ENCODE measurements at regions not wholly inside any gene's neighbourhood (a gene's known extent, or its start where the extent isn't known, plus 50 kb on each side); places are given as distances from the start of the nearest gene placed in this dataset.

DNA sequence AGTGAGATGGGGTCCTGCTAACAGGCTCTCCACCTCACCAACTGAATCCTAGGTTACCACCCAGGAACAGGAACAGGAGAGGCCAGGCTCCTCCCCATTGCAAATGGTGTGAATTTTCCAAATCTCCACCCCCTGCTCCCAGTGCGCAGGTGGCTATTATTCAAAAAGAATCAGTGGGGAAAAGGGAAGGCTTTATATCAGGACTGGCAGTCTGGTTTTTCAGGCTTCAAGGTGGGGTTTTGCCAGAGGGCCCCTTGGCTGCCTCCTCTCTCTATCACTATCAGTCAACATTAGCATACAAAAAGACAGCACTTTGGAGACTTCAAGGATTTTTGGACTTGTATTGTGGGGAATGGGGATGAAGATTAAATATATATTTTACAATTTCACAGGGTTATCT lies 1817.6 kb upstream of the C9orf72 start:
- TF ChIP-seq, protein P1, sequence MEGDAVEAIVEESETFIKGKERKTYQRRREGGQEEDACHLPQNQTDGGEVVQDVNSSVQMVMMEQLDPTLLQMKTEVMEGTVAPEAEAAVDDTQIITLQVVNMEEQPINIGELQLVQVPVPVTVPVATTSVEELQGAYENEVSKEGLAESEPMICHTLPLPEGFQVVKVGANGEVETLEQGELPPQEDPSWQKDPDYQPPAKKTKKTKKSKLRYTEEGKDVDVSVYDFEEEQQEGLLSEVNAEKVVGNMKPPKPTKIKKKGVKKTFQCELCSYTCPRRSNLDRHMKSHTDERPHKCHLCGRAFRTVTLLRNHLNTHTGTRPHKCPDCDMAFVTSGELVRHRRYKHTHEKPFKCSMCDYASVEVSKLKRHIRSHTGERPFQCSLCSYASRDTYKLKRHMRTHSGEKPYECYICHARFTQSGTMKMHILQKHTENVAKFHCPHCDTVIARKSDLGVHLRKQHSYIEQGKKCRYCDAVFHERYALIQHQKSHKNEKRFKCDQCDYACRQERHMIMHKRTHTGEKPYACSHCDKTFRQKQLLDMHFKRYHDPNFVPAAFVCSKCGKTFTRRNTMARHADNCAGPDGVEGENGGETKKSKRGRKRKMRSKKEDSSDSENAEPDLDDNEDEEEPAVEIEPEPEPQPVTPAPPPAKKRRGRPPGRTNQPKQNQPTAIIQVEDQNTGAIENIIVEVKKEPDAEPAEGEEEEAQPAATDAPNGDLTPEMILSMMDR (IDR thresholded peaks at IDR 0.05): no peak
- no peaks in the 10 kb centered on the region for H3K36me3 ChIP-seq
- intact Hi-C loops (cut with DNase I): no loop called here

DNA sequence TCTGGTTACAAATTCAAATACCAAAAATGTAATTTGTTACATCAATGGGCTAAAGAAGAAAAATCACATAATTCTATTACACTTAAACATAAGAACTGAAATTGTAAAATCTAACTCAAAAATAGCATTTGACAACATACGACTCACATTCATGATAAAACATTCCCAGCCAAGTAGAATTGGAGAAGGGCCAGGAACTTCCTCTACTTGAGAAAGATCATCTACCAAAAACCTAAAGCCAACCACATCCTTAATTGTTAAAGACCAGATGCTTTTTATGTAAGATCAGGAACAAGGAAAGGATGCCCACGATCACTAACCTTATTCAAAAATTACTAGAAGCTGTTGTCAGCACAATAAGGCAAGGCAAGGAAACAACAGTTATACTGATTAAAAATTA lies 1819.8 kb upstream of the C9orf72 start:
- intact Hi-C loops (cut with DNase I): no loop called here
- H3K4me1 ChIP-seq: no peaks in the 10 kb centered on the region
- no peaks in the 10 kb centered on the region for H3K9me3 ChIP-seq
- H3K36me3 ChIP-seq: no peaks in the 10 kb centered on the region
- H3K4me3 ChIP-seq: no peak overlapping the region
- no peak overlapping the region for H3K9ac ChIP-seq (ENCODE audit: low read depth in 2 of 2, low read length in 2 of 2)
- H3K27me3 ChIP-seq: no peaks in the 10 kb centered on the region
- DNase-seq: no peak
- TF ChIP-seq, protein P1 (IDR thresholded peaks at IDR 0.05): no peak
- no peak overlapping the region for H3K27ac ChIP-seq

More for the DNA sequence above, 1817.6 kb upstream of the C9orf72 start:
- Histone ChIP-seq H3K9ac (ENCODE audit: low read depth in 2 of 2, low read length in 2 of 2) (no peak overlapping the region), H3K9me3 (no peaks in the 10 kb centered on the region), H3K27ac (no peak overlapping the region), H3K27me3 (no peaks in the 10 kb centered on the region), H3K4me3 (no peak overlapping the region), H3K4me1 (no peaks in the 10 kb centered on the region)
- DNase-seq: no peak

DNA sequence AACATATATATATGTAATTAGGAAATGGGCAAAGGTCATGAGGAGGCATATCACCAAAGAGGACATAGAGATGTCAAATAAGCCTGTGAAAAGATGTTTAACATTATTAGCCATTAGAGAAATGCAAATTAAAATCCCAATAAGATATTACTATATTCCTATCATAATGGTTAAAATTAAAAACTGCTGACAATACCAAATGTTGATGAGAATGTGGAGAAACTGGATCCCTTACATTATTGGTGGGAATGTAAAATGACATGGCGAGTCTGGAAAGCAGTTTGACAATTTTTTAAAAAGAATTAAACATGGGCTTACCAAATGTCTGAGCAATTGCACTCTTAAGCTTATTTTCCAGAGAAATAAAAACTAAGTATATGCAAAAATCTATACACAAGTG lies 1821.6 kb upstream of the C9orf72 start:
- Histone ChIP-seq H3K4me3 (no peak overlapping the region), H3K27ac (no peak overlapping the region), H3K36me3 (no peaks in the 10 kb centered on the region), H3K27me3 (no peaks in the 10 kb centered on the region), H3K9ac (ENCODE audit: low read depth in 2 of 2, low read length in 2 of 2) (no peak overlapping the region), H3K9me3 (no peaks in the 10 kb centered on the region), H3K4me1 (no peaks in the 10 kb centered on the region)
- intact Hi-C loops (cut with DNase I): no loop called here
- no peak for DNase-seq
- TF ChIP-seq, protein P1 (IDR thresholded peaks at IDR 0.05): no peak

DNA sequence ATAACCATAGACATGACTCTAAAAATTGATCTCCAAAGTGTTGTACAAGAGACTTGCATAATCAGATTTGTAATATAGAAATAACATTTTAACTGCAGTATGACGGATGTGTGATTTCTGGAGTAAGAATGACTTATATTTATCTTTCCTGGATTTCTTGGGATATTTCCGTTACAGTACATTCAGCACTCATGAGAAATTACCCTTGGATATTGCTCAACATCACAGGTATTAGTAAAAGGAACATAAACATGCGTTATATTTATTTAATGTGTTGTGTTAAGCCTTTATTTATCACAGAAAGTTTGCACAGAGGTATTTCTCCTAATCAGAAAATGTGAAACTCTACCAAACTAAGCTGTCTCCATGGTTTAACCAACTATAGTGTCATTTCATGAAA lies 1823.9 kb upstream of the C9orf72 start:
- H3K9me3 ChIP-seq: no peaks in the 10 kb centered on the region
- no peaks in the 10 kb centered on the region for H3K36me3 ChIP-seq
- TF ChIP-seq, protein P1 (IDR thresholded peaks at IDR 0.05): no peak
- no peaks in the 10 kb centered on the region for H3K27me3 ChIP-seq
- H3K4me3 ChIP-seq: no peak overlapping the region
- no peak for DNase-seq
- no peak overlapping the region for H3K9ac ChIP-seq (ENCODE audit: low read depth in 2 of 2, low read length in 2 of 2)
- no peak overlapping the region for H3K27ac ChIP-seq
- intact Hi-C loops (cut with DNase I): no loop called here
- H3K4me1 ChIP-seq: no peaks in the 10 kb centered on the region

DNA sequence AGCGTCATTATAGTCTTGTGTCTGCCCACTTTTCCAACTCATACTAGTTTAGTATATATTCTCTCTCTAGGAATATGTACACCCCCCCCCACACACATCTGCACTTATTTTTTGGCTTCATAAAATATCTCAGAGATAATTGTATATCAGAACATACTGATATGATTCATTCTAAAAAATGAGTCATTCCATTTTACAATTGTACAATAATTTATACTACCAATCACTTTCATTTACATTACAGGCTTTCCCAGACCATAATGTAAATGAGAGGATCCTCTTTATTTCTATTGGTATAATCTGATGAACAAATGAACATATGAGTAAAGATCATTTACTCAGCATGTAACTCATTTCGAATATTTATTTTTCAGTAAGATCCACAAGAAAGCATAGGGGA lies 1842.9 kb upstream of the C9orf72 start:
- H3K4me1 ChIP-seq: no peaks in the 10 kb centered on the region
- H3K9ac ChIP-seq (ENCODE audit: low read depth in 2 of 2, low read length in 2 of 2): no peak overlapping the region
- H3K27ac ChIP-seq: no peak overlapping the region
- no peaks in the 10 kb centered on the region for H3K27me3 ChIP-seq
- TF ChIP-seq, protein P1 (IDR thresholded peaks at IDR 0.05): no peak
- intact Hi-C loops (cut with DNase I): no loop called here
- H3K9me3 ChIP-seq: no peaks in the 10 kb centered on the region
- no peak overlapping the region for H3K4me3 ChIP-seq
- H3K36me3 ChIP-seq: no peaks in the 10 kb centered on the region
- no peak for DNase-seq

DNA sequence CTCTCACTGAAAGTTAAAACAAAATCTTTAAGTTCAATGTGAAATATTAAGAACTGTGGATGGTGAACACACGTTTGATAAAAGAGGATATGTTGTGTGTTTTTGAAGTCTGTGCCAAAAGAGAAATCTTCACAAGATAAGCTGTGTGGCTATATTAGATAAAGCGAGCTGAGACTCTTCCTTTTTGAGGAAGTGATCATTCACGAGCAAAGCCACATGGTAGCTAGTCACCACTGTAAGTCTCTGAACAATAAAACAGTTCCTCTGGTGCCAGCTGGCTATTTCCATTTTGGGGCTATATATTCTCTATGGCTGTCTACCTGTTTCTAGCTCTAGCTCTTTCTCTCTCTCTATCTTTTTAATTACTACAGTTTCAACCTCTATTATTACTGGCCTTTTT lies 1849.2 kb upstream of the C9orf72 start:
- Histone ChIP-seq H3K4me3 (no peak overlapping the region), H3K4me1 (no peaks in the 10 kb centered on the region), H3K9me3 (no peaks in the 10 kb centered on the region), H3K27ac (no peak overlapping the region), H3K9ac (ENCODE audit: low read depth in 2 of 2, low read length in 2 of 2) (no peak overlapping the region), H3K27me3 (no peaks in the 10 kb centered on the region), H3K36me3 (no peaks in the 10 kb centered on the region)
- DNase-seq: no peak
- TF ChIP-seq, protein P1 (IDR thresholded peaks at IDR 0.05): no peak
- intact Hi-C loops (cut with DNase I): loop anchor here (10.0 kb wide), 1 partner anchor 62 kb away; no protein-coding TSS in a partner anchor
